ENCODE measurements at regions not wholly inside any gene's neighbourhood (a gene's known extent, or its start where the extent isn't known, plus 50 kb on each side); places are given as distances from the start of the nearest gene placed in this dataset.

DNA sequence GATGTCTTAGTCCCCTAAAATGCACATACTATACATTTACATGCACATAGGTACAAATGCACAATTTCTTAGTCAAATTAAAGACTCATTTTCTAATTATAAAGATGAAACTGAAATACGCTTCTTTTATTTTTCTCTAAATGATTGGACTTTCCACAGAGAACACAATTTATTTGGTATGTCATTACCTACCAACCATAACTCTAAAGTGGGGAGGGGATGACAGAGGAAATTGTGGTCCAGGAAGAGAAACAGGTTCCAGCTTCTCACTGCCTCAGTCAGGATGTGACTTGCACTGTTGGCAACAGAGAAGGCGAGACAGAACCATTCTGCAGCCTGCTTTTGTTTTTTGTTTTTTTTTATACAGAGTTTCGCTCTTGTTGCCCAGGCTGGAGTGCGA is 1189.2 kb downstream of the PLA2G4A start:
- TF ChIP-seq, protein P1, sequence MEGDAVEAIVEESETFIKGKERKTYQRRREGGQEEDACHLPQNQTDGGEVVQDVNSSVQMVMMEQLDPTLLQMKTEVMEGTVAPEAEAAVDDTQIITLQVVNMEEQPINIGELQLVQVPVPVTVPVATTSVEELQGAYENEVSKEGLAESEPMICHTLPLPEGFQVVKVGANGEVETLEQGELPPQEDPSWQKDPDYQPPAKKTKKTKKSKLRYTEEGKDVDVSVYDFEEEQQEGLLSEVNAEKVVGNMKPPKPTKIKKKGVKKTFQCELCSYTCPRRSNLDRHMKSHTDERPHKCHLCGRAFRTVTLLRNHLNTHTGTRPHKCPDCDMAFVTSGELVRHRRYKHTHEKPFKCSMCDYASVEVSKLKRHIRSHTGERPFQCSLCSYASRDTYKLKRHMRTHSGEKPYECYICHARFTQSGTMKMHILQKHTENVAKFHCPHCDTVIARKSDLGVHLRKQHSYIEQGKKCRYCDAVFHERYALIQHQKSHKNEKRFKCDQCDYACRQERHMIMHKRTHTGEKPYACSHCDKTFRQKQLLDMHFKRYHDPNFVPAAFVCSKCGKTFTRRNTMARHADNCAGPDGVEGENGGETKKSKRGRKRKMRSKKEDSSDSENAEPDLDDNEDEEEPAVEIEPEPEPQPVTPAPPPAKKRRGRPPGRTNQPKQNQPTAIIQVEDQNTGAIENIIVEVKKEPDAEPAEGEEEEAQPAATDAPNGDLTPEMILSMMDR (IDR thresholded peaks at IDR 0.05; ENCODE audit: low read length) = no peak
- TF ChIP-seq EZH2 (optimal IDR thresholded peaks at IDR 0.05; ENCODE audit: low read depth, low read length) = no peak
- no peak for TF ChIP-seq EZH2phosphoT487 (IDR thresholded peaks at IDR 0.05; ENCODE audit: low read length)

Measured in MM.1S (cell line).